ENCODE measurements at regions not wholly inside any gene's neighbourhood (a gene's known extent, or its start where the extent isn't known, plus 50 kb on each side); places are given as distances from the start of the nearest gene placed in this dataset.

- TF ChIP-seq POLR2A (IDR thresholded peaks at IDR 0.05; ENCODE audit: low read depth, low read length) (no peak), POLR2AphosphoS5 (IDR thresholded peaks at IDR 0.05; ENCODE audit: low read depth, low read length) (no peak), SPI1 (IDR thresholded peaks at IDR 0.05; ENCODE audit: low read depth, low read length) (no peak), TAF1 (IDR thresholded peaks at IDR 0.05; ENCODE audit: low read depth, low read length) (no peak), PAX5 (IDR thresholded peaks at IDR 0.05; ENCODE audit: insufficient read depth, low read length, severe bottlenecking) (no peak)
Measured at GRCh38 chr2:11100976-11101375, 54.3 kb upstream of the SLC66A3 start.
